ENCODE measurements at regions not wholly inside any gene's neighbourhood (a gene's known extent, or its start where the extent isn't known, plus 50 kb on each side); places are given as distances from the start of the nearest gene placed in this dataset.
"Not testable (repeated sequence)": the region's sequence is repeated elsewhere in the genome, so short reads cannot be mapped to it uniquely, and the experiment has no call there.

DNA sequence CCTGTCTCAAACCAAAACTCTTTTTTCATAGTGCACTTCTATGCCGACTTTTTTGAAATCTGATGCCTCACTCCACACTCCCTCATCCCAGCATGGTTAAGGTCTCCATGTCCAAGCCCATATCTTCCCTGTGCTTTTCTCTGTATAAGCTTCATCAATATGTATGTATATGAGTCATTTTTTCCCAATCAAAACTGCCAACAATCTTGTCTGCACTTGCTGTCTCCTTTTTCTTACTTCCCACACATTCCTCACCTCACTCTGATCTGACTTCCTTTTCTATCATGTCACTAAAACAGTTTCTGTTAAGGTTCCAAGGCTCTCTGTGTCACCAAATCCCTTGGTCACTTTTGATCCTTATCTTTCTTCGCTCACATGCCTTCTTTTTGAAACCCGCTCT lies 88.2 kb upstream of the GPR50 start (continued):
- TF ChIP-seq PATZ1 (CRISPR knock-in tag; IDR thresholded peaks at IDR 0.05; ENCODE audit: borderline replicate concordance) (no peak), OSR1 (CRISPR knock-in tag; IDR thresholded peaks at IDR 0.05) (no peak), ZNF8 (CRISPR knock-in tag; IDR thresholded peaks at IDR 0.05) (no peak)

- no peak for TF ChIP-seq TOX (CRISPR knock-in tag; IDR thresholded peaks at IDR 0.05; ENCODE audit: borderline replicate concordance)
- TF ChIP-seq ZNF8 (CRISPR knock-in tag; IDR thresholded peaks at IDR 0.05): no peak
- TF ChIP-seq GLIS3 (CRISPR knock-in tag; IDR thresholded peaks at IDR 0.05): no peak
- no peak for TF ChIP-seq ZC3H10 (CRISPR knock-in tag; IDR thresholded peaks at IDR 0.05)
- no peak for TF ChIP-seq ESRRG (CRISPR knock-in tag; IDR thresholded peaks at IDR 0.05)
- TF ChIP-seq TCF4 (CRISPR knock-in tag; IDR thresholded peaks at IDR 0.05; ENCODE audit: borderline replicate concordance): no peak
- TF ChIP-seq PATZ1 (CRISPR knock-in tag; IDR thresholded peaks at IDR 0.05; ENCODE audit: borderline replicate concordance): no peak
- no peak for TF ChIP-seq RARB (CRISPR knock-in tag; IDR thresholded peaks at IDR 0.05)
- TF ChIP-seq ZNF565 (CRISPR knock-in tag; conservative IDR thresholded peaks at IDR 0.05; ENCODE audit: low read depth): no peak
- TF ChIP-seq CSDC2 (CRISPR knock-in tag; IDR thresholded peaks at IDR 0.05): no peak
- no peak for TF ChIP-seq ZFP30 (CRISPR knock-in tag; IDR thresholded peaks at IDR 0.05)
- TF ChIP-seq ZFP3 (CRISPR knock-in tag; IDR thresholded peaks at IDR 0.05): no peak
- ATAC-seq: no peak
Observed at GRCh38 chrX:151099001-151099400, 77.4 kb upstream of the GPR50 start.

DNA sequence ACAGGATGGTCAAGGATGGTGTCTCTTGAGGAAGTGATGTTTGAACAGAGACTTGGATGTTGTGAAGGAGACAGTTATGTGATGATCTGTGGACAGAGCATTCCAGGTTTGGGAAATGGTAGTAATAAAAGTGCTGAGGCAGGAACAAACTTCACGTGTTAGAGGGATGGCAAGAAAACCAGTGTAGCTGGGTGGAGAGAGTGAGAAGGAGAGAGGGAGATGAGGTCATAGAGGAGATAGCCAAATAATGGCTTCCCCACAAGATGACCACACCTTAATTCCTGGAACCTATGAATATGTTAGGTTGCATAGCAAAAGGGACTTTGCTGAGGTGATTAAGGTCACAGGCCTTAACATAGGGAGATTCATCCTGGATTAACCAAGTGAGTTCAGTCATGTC lies 75.6 kb upstream of the GPR50 start:
- no peak for ATAC-seq
- no peak for TF ChIP-seq CSDC2 (CRISPR knock-in tag; IDR thresholded peaks at IDR 0.05)
- TF ChIP-seq ZC3H10 (CRISPR knock-in tag; IDR thresholded peaks at IDR 0.05): no peak
- TF ChIP-seq ZNF8 (CRISPR knock-in tag; IDR thresholded peaks at IDR 0.05): no peak
- TF ChIP-seq GLIS3 (CRISPR knock-in tag; IDR thresholded peaks at IDR 0.05): no peak
- TF ChIP-seq TCF4 (CRISPR knock-in tag; IDR thresholded peaks at IDR 0.05; ENCODE audit: borderline replicate concordance): no peak
- TF ChIP-seq ARNTL (CRISPR knock-in tag; IDR thresholded peaks at IDR 0.05; ENCODE audit: borderline replicate concordance, low read depth): no peak
- no peak for TF ChIP-seq ZFP30 (CRISPR knock-in tag; IDR thresholded peaks at IDR 0.05)
- TF ChIP-seq BACH2 (CRISPR knock-in tag; IDR thresholded peaks at IDR 0.05; ENCODE audit: borderline replicate concordance): no peak
- TF ChIP-seq TOX (CRISPR knock-in tag; IDR thresholded peaks at IDR 0.05; ENCODE audit: borderline replicate concordance): no peak
- no peak for TF ChIP-seq CSRNP3 (CRISPR knock-in tag; IDR thresholded peaks at IDR 0.05)
- no peak for TF ChIP-seq ISL1 (CRISPR knock-in tag; IDR thresholded peaks at IDR 0.05)
- no peak for TF ChIP-seq ZNF565 (CRISPR knock-in tag; conservative IDR thresholded peaks at IDR 0.05; ENCODE audit: low read depth)
- TF ChIP-seq SNAI2 (CRISPR knock-in tag; IDR thresholded peaks at IDR 0.05): no peak

DNA sequence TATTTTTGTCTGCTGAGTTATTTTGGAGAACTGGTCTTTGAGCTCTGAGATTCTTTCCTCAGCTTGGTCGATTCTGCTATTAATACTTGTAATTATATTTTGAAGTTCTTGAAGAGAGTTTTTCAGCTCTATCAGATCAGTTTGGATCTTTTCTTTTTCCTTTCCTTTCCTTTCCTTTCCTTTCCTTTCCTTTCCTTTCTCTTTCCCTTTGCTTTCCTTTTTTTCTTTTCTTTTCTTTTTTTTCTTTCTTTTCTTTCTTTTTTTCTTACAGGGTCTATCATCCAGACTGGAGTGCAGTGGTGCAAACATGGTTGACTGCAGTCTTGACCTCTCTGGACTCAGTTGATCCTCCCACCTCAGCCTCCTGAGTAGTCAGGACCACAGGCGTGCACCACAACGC lies 63.2 kb upstream of the GPR50 start:
- ATAC-seq: not testable (repeated sequence)
